ENCODE measurements at regions not wholly inside any gene's neighbourhood (a gene's known extent, or its start where the extent isn't known, plus 50 kb on each side); places are given as distances from the start of the nearest gene placed in this dataset.
A peak's percentile ranks its signal among the peaks of the same experiment; 100 is the strongest.
"Not testable (repeated sequence)": the region's sequence is repeated elsewhere in the genome, so short reads cannot be mapped to it uniquely, and the experiment has no call there.

- TF ChIP-seq SIN3A (IDR thresholded peaks at IDR 0.05; ENCODE audit: borderline replicate concordance, insufficient read depth, low read depth, low read length) (no peak), CTCF (IDR thresholded peaks at IDR 0.05) (no peak), POLR2AphosphoS5 (IDR thresholded peaks at IDR 0.05; ENCODE audit: low read depth, low read length) (no peak), REST (IDR thresholded peaks at IDR 0.05; ENCODE audit: insufficient read depth in 1 of 2, low read depth in 2 of 2, low read length in 1 of 2) (no peak)
- ChIA-PET POLR2A (no interaction called here), CTCF (no interaction called here)
- Histone ChIP-seq H3K4me3 (ENCODE audit: low read depth in 2 of 2, low read length in 2 of 2) (no peak overlapping the region), H3K36me3 (ENCODE audit: control insufficient read depth, insufficient read depth, low read length) (no peaks in the 10 kb centered on the region), H3K9me3 (ENCODE audit: control insufficient read depth, insufficient read depth, low read depth, low read length) (no peaks in the 10 kb centered on the region), H3K27ac (ENCODE audit: low read length) (peak overlapping the region; percentile 6; the same call in 1 of the 2 replicates), H3K4me1 (ENCODE audit: control insufficient read depth, insufficient read depth, low read length) (peaks cover 6% of the 10 kb centered on the region; the same call in 1 of the 2 replicates), H3K27me3 (ENCODE audit: control insufficient read depth, insufficient read depth, low read length) (no peaks in the 10 kb centered on the region)
- DNase-seq (ENCODE audit: low read depth, low spot score): no peak
- intact Hi-C loops (cut with micrococcal nuclease; ENCODE audit: unreplicated experiment): no loop called here
- ATAC-seq: no peak
- in situ Hi-C loops (cut with HindIII; ENCODE audit: low pct_unique_long_range_greater_than_20kb, low sequenced_read_pairs): no loop called here
- no TSS peak for BruUV-seq (replicated peaks)
These were observed 160.4 kb downstream of the ZFP64 start for GRCh38 chr20:52031206-52031562.

- ATAC-seq; H3K4me3 ChIP-seq (ENCODE audit: low read depth in 2 of 2, low read length in 2 of 2); DNase-seq (ENCODE audit: low read depth, low spot score); intact Hi-C loops (cut with micrococcal nuclease; ENCODE audit: unreplicated experiment); H3K27ac ChIP-seq (ENCODE audit: low read length); CTCF ChIA-PET; H3K4me1 ChIP-seq (ENCODE audit: control insufficient read depth, insufficient read depth, low read length); POLR2A ChIA-PET; H3K9me3 ChIP-seq (ENCODE audit: control insufficient read depth, insufficient read depth, low read depth, low read length); BruUV-seq (replicated peaks); H3K27me3 ChIP-seq (ENCODE audit: control insufficient read depth, insufficient read depth, low read length); in situ Hi-C loops (cut with HindIII; ENCODE audit: low pct_unique_long_range_greater_than_20kb, low sequenced_read_pairs); H3K36me3 ChIP-seq (ENCODE audit: control insufficient read depth, insufficient read depth, low read length): not testable (repeated sequence)
These were observed 162.4 kb downstream of the ZFP64 start for GRCh38 chr20:52029129-52029528.

GRCh38 chr20:52025938-52026337 is 165.6 kb downstream of the ZFP64 start:
- no peak overlapping the region for H3K27ac ChIP-seq (ENCODE audit: low read length)
- no peaks in the 10 kb centered on the region for H3K9me3 ChIP-seq (ENCODE audit: control insufficient read depth, insufficient read depth, low read depth, low read length)
- no peak overlapping the region for H3K4me3 ChIP-seq (ENCODE audit: low read depth in 2 of 2, low read length in 2 of 2)
- ATAC-seq: no peak
- no peaks in the 10 kb centered on the region for H3K27me3 ChIP-seq (ENCODE audit: control insufficient read depth, insufficient read depth, low read length)
- no TSS peak for BruUV-seq (replicated peaks)
- TF ChIP-seq CTCF (IDR thresholded peaks at IDR 0.05) (no peak), REST (IDR thresholded peaks at IDR 0.05; ENCODE audit: insufficient read depth in 1 of 2, low read depth in 2 of 2, low read length in 1 of 2) (no peak), TCF7L2 (IDR thresholded peaks at IDR 0.05; ENCODE audit: low read depth, low read length) (no peak), SIN3A (IDR thresholded peaks at IDR 0.05; ENCODE audit: borderline replicate concordance, insufficient read depth, low read depth, low read length) (no peak), POLR2AphosphoS5 (IDR thresholded peaks at IDR 0.05; ENCODE audit: low read depth, low read length) (no peak)
- no peaks in the 10 kb centered on the region for H3K4me1 ChIP-seq (ENCODE audit: control insufficient read depth, insufficient read depth, low read length)
- intact Hi-C loops (cut with micrococcal nuclease; ENCODE audit: unreplicated experiment): no loop called here
- CTCF ChIA-PET: no interaction called here
- H3K36me3 ChIP-seq (ENCODE audit: control insufficient read depth, insufficient read depth, low read length): no peaks in the 10 kb centered on the region
- in situ Hi-C loops (cut with HindIII; ENCODE audit: low pct_unique_long_range_greater_than_20kb, low sequenced_read_pairs): no loop called here
- DNase-seq (ENCODE audit: low read depth, low spot score): no peak
- POLR2A ChIA-PET: no interaction called here
